Hematopoietic multipotent progenitor cell treated with erythropoietin and hydrocortisone succinate and interleukin-3 and kit ligand, for 8 days (in vitro differentiated cells): ENCODE measurements at regions not wholly inside any gene's neighbourhood (a gene's known extent, or its start where the extent isn't known, plus 50 kb on each side); places are given as distances from the start of the nearest gene placed in this dataset.
A peak's percentile ranks its signal among the peaks of the same experiment; 100 is the strongest.
"Not testable (repeated sequence)": the region's sequence is repeated elsewhere in the genome, so short reads cannot be mapped to it uniquely, and the experiment has no call there.

Source experiments
- DNase-seq: peaks from one replicate; pipeline ENCODE4 v3.0.0-alpha.2; 2015

DNA sequence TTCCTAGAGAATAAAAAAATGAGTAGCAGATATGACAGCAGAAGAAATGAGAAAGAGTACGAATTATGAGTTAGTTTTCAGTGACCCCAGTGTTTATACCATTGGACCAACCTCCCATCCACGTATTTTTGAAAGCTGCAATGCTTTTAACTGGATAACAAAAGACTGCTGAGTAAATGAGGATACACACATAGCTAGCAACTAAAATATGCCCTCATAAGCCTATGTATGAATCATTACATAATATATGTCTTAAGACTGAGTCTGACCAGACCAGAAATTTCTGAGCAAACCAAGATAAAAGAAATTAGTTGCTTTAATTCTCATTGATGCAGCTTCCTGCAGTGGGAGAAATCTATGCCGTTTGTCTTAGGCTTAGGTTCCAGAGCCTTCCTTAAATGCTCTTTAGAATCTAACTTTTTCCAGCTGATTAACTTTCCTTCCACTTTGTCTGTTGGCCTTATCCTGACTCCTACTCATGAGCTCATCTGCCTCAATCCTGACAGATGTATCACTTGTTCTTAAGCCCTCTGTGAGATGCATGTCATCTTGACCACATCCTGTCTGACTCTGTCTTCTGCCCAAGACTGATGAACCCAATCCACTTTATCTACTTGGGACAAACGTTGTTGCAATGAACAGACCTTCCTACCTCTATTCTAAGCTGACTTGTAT, 301.4 kb upstream of the AADAT start:
- peak; percentile 6 for DNase-seq

DNA sequence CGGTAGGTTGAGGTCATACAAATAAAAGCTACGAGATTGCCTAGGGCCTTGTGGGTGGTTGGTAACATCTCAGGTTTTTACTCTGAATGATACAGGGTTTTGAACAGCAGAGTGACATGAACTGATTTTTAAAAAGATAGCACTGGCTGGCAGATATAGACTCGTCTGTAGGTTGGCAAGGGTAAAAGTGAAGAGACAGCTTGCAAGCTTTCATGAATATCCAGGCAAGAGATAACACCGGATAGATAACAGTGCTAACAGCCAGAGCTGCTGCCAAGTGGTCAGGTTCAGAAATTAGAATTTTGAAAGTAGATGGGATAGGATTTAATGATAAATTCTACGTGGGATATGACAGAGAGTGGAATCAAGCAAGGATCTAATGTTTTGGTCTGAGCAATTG, 299.7 kb upstream of the AADAT start:
- no peak for DNase-seq

GRCh38 chr4:170388255-170388654, 298.5 kb upstream of the AADAT start:
- DNase-seq, result no peak

DNA sequence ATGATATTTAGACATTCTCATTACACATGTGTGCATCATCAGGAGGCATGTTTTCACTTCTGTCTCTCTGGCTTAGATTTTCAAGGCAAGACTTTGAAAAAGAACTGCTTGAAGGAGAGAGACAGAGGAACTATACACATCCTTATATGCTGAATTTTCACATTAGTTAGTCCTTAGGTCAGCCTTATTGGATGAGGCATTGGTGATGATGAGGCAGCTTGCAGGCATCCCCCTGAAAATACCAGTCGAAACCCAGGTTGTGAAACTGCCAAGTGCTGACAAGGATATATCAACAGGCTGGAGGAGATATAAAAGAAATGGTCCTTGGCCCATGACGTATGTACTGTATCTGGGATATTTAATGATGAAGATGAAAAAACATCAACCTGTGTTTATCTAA, 297.2 kb upstream of the AADAT start:
- DNase-seq, result no peak

DNA sequence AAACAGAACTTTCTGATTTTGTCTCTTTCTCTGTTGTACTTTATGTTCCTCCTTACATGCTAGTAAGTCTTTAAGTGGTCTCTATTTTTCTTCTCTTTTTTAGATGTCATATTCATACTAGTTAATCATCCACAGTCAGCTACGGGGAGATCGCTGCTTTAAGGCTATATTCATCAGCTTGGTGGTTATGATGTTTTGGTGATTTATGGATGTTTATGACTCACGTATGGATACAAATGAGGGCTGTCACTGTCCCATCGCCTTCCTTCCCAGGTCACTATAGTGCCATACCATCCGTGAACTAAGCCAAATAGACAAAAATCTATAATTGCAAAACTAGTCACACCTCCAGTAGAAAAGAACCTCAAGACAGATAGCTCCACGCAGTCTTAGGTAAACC, 296.8 kb upstream of the AADAT start:
- DNase-seq, result no peak

- DNase-seq, result peak; percentile 51
Observed at GRCh38 chr4:170374770-170375169, 285.0 kb upstream of the AADAT start.

GRCh38 chr4:170348945-170349344, 259.2 kb upstream of the AADAT start:
- DNase-seq, result no peak

- not testable (repeated sequence) for DNase-seq
Observed at GRCh38 chr4:170347191-170347590, 257.4 kb upstream of the AADAT start.

GRCh38 chr4:170339522-170339921, 249.8 kb upstream of the AADAT start:
- no peak for DNase-seq

GRCh38 chr4:170336238-170336775, 246.6 kb upstream of the AADAT start:
- DNase-seq, result no peak

DNA sequence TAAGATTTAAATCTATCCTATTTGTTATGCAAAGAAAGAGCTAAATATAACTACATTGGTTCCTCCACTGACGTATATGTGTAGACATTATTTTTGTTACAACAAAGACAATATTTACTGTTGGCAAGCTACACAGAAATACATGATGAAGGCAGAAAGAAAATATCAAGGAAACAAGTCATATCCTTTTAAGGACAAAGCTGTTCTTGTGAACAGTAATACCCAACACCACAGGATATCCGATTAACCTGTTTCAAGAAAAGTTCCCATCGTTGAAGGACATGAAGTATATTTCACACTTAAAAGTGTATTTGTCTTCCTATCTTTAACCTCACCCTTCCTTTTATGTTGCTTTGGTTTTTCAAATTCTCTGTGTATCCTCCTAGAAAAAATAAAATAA, 235.8 kb upstream of the AADAT start:
- no peak for DNase-seq

DNA sequence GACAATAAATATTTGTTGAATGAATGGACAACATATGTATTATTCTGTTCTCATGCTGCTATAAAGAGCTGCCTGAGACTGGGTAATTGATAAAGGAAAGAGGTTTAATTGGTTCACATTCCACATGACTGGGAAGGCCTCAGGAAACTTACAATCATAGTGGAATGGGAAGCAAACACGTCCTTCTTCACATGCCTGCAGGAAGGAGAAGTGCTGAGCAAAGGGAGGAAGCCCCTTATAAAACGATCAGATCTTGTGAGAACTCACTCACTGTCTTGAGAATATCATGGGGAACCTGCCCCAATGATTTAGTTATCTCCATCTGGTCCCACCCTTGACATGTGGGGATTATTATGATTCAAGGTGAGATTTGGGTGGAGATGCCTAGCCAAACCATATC, 233.9 kb upstream of the AADAT start:
- DNase-seq, result no peak

DNA sequence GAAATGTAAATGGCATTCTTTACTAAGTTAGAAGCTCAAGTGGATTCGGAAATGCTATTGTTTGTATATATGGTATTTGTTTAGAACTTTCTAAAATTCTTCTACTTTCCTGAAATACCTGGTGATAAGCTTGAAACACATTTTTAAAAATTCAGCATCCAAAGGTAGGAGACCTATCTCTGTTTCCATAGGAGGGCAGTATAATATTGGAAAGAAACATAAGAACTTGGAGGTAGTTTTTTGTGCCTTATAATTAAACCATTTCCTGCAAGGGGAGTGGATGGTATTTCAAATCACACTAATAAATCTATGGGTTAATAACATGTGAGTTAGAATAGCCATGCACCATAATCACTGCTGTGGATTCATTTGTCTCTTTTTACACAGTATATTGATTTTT, 217.4 kb upstream of the AADAT start:
- DNase-seq, result no peak

DNA sequence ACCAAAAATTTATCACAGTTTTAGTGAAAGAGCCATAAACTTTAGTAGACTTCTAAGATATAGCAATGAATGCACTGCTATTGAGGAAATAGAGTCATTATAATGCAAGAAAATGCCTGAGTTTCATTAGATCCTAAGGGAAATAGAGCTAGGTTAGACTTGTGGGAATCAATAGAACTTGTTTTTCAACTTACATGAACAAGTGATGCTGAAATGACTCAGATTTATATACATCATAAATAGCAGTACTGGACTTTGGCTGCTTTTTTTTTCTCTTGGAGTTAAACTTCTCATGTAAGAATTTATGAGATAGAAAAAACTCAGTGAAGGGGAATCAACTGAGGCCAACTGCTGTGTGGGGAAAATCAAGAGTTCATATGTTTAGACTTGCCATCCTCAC, 216.5 kb upstream of the AADAT start:
- DNase-seq, result no peak

GRCh38 chr4:170305627-170306026, 215.9 kb upstream of the AADAT start:
- no peak for DNase-seq

GRCh38 chr4:170281027-170281426, 191.3 kb upstream of the AADAT start:
- no peak for DNase-seq

- no peak for DNase-seq
Observed at GRCh38 chr4:170278460-170278859, 188.7 kb upstream of the AADAT start.

GRCh38 chr4:170274616-170275015, 184.9 kb upstream of the AADAT start:
- no peak for DNase-seq

GRCh38 chr4:170272959-170273358, 183.2 kb upstream of the AADAT start:
- DNase-seq, result no peak

GRCh38 chr4:170271723-170272122, 182.0 kb upstream of the AADAT start:
- DNase-seq, result no peak

DNA sequence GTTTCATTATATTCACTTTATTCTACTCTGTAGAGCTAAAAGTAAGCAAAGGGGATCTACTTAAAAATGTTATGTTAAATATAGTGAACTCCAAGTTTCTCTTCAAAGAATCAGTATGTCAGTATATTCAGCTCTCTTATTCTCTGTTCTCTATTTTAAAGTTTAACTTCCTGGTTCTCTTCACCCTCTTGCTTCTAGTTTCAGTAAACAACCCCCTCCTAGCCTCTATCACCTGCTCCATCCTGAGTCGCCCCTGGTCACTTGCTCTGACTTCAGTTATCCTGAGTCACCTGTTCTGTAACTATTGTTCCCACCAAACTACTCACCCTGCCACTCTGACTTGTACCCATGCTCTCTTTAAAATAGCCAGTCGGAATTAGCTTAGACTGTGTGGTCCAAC, 180.9 kb upstream of the AADAT start:
- no peak for DNase-seq

GRCh38 chr4:170269950-170270349, 180.2 kb upstream of the AADAT start:
- DNase-seq, result no peak

GRCh38 chr4:170259631-170260153, 169.9 kb upstream of the AADAT start:
- DNase-seq, result peak; percentile 91

DNA sequence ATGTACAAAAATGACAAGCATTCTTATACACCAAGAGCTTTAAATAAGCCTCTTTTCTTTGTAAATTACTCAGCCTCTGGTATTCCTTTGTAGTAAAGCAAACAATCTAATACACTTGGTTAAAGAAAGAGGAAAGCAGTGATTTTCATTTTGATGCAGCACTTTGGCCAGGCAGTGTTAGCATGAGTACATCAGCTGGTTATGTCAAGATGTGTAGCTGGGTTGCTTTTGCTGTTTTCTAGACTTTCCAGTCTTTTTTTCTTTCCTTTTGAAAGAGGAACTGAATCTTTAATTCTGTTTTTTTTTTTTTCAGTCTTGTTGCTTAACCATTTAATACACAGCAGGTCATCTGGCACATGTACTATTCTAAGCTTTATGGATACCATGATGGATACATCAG, 167.1 kb upstream of the AADAT start:
- no peak for DNase-seq

DNA sequence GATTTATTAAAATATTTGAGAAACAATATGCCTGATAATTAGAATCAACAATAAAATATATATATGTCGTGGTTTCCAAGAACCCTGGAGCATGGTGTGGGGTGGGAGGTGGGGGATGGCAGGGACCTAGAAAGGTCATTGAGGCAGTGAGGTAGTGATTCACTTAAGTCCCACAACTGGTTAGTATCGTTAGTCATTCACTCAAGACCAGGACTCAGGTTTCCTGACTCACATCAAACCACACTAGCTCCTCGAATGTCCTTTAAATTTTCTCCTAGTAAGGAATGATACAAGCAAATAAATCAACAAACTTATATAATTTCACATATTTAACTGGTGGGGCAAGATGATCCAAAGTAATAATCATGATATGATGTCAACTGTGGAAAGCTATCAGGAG, 158.8 kb upstream of the AADAT start:
- no peak for DNase-seq
